Ovary (tissue), 7 donors: ENCODE measurements at regions not wholly inside any gene's neighbourhood (a gene's known extent, or its start where the extent isn't known, plus 50 kb on each side); places are given as distances from the start of the nearest gene placed in this dataset.

Experiments used
- DNase-seq, 5 donors: peaks; one replicate each; pipeline ENCODE4 v3.0.0-alpha.2; 2019 to 2020
- H3K27ac ChIP-seq, 2 donors: fragments of 200-600 bp; one replicate each; pipeline versions ENCODE4 v1.5.1 to v1.8.0; 2019 to 2022
- H3K27me3 ChIP-seq: fragments of 200-600 bp; one replicate; pipeline ENCODE4 v1.8.0; 2022
- H3K36me3 ChIP-seq: fragments of 200-600 bp; sonication (generic); one replicate; pipeline ENCODE4 v1.5.1; 2019
- H3K4me1 ChIP-seq: one replicate; pipeline ENCODE4 v1.8.1; 2013; ENCODE audit warnings: mild to moderate bottlenecking, moderate library complexity; ENCODE audit not compliant: insufficient read depth
- H3K4me3 ChIP-seq: fragments of 200-600 bp; sonication (generic); one replicate; pipeline ENCODE4 v1.5.1; 2017
- H3K9me3 ChIP-seq, 2 donors: fragments of 200-600 bp in 1 of 2; sonication (generic) in 1 of 2; one replicate each; pipeline versions ENCODE4 v1.5.1 to v1.8.1; 2013 to 2019; ENCODE audit warnings: mild to moderate bottlenecking in 1 of 2, moderate library complexity in 1 of 2
- CTCF ChIP-seq, 3 donors: fragments of 450-650 bp in 2 of 3; fragments of 200-600 bp in 1 of 3; IDR thresholded peaks; one replicate each; pipeline versions ENCODE4 v1.5.1 to v1.8.0; 2016 to 2022; ENCODE audit warnings: antibody characterized with exemption in 3 of 3, mild to moderate bottlenecking in 1 of 3
- EP300 ChIP-seq: sonication (generic); formaldehyde crosslinking; IDR thresholded peaks from one replicate; pipeline ENCODE4 v1.6.1; 2017; ENCODE audit warnings: antibody characterized with exemption
- POLR2A ChIP-seq: fragments of 450-650 bp; IDR thresholded peaks from one replicate; pipeline ENCODE4 v1.6.1; 2017; ENCODE audit warnings: antibody characterized with exemption, mild to moderate bottlenecking, moderate library complexity
- WGBS, 3 donors: extraction: QIAGEN DNeasy Blood & Tissue Kit in 1 of 3; methylation state at CpG; one replicate each; pipeline versions ENCODE4 v1.1.5 to v1.1.7; 2013 to 2017; 5-methylcytosine and 5-hydroxymethylcytosine counted together
- intact Hi-C, 4 donors: fragments of 100-400 bp; cut with DNase I; formaldehyde crosslinking; loops; one replicate each; pipeline versions ENCODE4 v1.11.0 to v1.15.1; 2022 to 2023
- donor health status: DM: no; HTN: no; CAD: no; lungs with moderate emphysema.
- donor health status: DM: no; HTN: no; CAD: no.
- donor health status: Bipolar disorder and iron deficiency.
- donor health status: DM: no; HTN: no; CAD: no.
- donor health status: DM: yes; HTN: yes; CAD: no.

- no peaks in the 10 kb centered on the region for H3K36me3 ChIP-seq
- no peaks in the 10 kb centered on the region for H3K9me3 ChIP-seq
- intact Hi-C loops: no loop called here
- H3K4me1 ChIP-seq: no peaks in the 10 kb centered on the region
- H3K4me3 ChIP-seq: no peak overlapping the region
- DNase-seq: no peak
- no peak for TF ChIP-seq EP300
- no peak for TF ChIP-seq CTCF (IDR thresholded peaks at IDR 0.05)
- TF ChIP-seq POLR2A: no peak
- 75 to 84% (median 78%) methylated on average over 4 of the region's 4 CpGs for WGBS, 3 donors
- H3K27me3 ChIP-seq: no peaks in the 10 kb centered on the region
- no peak overlapping the region for H3K27ac ChIP-seq
Measured at GRCh38 chr18:65298422-65298821, 452.4 kb upstream of the CDH7 start.

DNA sequence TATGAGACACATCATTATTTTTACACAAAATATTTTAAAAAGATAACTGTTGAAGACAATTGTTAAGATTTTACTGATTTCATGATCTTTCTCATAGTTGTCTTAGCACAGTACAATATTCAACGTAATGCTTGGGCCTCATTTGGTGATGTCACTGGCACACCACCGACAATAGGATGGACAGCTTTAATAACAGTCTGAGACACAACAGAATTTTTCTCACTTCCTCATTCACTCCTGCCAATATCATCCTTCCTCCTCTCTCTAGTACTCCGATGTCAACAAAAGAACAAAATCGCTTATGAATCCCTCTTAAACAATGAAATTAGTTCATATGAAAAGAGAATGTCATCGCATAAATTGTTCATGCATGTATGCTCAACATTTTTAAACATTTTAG, 461.9 kb upstream of the CDH7 start:
- Histone ChIP-seq H3K36me3 (no peaks in the 10 kb centered on the region), H3K4me3 (no peak overlapping the region), H3K9me3 (no peaks in the 10 kb centered on the region), H3K27ac (no peak overlapping the region), H3K27me3 (no peaks in the 10 kb centered on the region), H3K4me1 (no peaks in the 10 kb centered on the region)
- WGBS, 3 donors: 80 to 89% (median 88%) methylated on average over 5 of the region's 5 CpGs
- DNase-seq: no peak
- TF ChIP-seq CTCF (IDR thresholded peaks at IDR 0.05) (no peak), EP300 (no peak), POLR2A (no peak)
- intact Hi-C loops: no loop called here

- no peak overlapping the region for H3K27ac ChIP-seq
- H3K27me3 ChIP-seq: no peaks in the 10 kb centered on the region
- intact Hi-C loops: no loop called here
- 88 to 90% (median 89%) methylated on average over 2 of the region's 2 CpGs for WGBS, 3 donors
- no peaks in the 10 kb centered on the region for H3K4me1 ChIP-seq
- no peak overlapping the region for H3K4me3 ChIP-seq
- H3K36me3 ChIP-seq: no peaks in the 10 kb centered on the region
- TF ChIP-seq POLR2A: no peak
- TF ChIP-seq CTCF (IDR thresholded peaks at IDR 0.05): no peak
- TF ChIP-seq EP300: no peak
- DNase-seq: no peak
- H3K9me3 ChIP-seq: no peaks in the 10 kb centered on the region
Measured at GRCh38 chr18:65287652-65288051, 463.2 kb upstream of the CDH7 start.

GRCh38 chr18:65282096-65282495, 468.7 kb upstream of the CDH7 start:
- WGBS, 3 donors: 74 to 94% (median 87%) methylated on average over 1 of the region's 1 CpG
- no peaks in the 10 kb centered on the region for H3K27me3 ChIP-seq
- no peak overlapping the region for H3K27ac ChIP-seq
- intact Hi-C loops: no loop called here
- TF ChIP-seq EP300 (no peak), CTCF (IDR thresholded peaks at IDR 0.05) (no peak), POLR2A (no peak)
- no peaks in the 10 kb centered on the region for H3K4me1 ChIP-seq
- DNase-seq: no peak
- no peaks in the 10 kb centered on the region for H3K9me3 ChIP-seq
- H3K4me3 ChIP-seq: no peak overlapping the region
- H3K36me3 ChIP-seq: no peaks in the 10 kb centered on the region
